ENCODE measurements at regions not wholly inside any gene's neighbourhood (a gene's known extent, or its start where the extent isn't known, plus 50 kb on each side); places are given as distances from the start of the nearest gene placed in this dataset.

DNA sequence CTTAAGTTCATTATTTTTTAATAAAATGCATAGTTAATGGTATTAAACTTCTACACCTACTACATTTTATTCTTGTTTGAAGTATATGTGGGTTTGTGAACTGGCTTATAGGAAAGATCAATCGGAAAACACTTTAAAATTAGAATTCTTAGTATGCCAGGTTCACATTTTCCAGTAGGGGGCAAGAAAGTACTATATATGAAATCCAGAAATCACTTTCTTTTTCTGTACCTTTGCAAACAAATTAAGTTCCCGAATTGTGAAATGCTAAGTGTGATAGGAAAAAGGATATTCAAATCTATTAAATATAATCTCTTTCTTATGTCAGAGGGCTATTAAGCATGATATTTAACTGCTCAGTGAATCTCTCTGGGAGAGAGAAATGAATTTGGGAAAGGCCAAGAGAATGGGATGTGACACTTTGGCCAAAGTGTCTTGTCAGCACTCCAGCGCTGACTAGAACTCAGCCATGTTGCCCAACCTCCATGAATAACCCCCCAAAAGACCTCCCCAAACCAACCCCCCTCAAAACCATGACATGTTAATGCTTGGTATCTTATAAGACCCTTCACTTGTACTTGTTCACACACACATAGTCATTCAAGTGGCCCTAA is 122.6 kb upstream of the SLC10A2 start:
- Histone ChIP-seq H4K8ac (ENCODE audit: low read depth in 2 of 2, low read length in 2 of 2) (no peak overlapping the region), H2BK120ac (ENCODE audit: low read depth, low read length) (no peak overlapping the region), H4K20me1 (ENCODE audit: insufficient read depth, low read length) (no peaks in the 10 kb centered on the region), H3K4me2 (ENCODE audit: low read depth, low read length) (no peak overlapping the region), H2BK5ac (ENCODE audit: low read depth, low read length, poor library complexity, severe bottlenecking) (no peak overlapping the region), H2BK15ac (ENCODE audit: low read depth, low read length) (no peak overlapping the region), H2AK5ac (ENCODE audit: low read depth, low read length) (no peak overlapping the region), H3K14ac (replicated peaks; ENCODE audit: low read depth, low read length) (no peak overlapping the region), H3K4me1 (ENCODE audit: control insufficient read depth, insufficient read depth, low read length) (no peaks in the 10 kb centered on the region), H3K4ac (ENCODE audit: low read depth, low read length) (no peak overlapping the region), H2BK20ac (ENCODE audit: low read depth, low read length) (no peak overlapping the region), H3K27me3 (ENCODE audit: control insufficient read depth, insufficient read depth, low read length) (no peaks in the 10 kb centered on the region), H3K56ac (ENCODE audit: extremely low read depth, insufficient read depth, low read length) (no peak overlapping the region), H4K5ac (ENCODE audit: low read depth, low read length) (no peak overlapping the region), H3K4me3 (ENCODE audit: insufficient read depth, low read depth, low read length) (no peak overlapping the region), H3K27ac (ENCODE audit: insufficient read depth, low read length) (no peak overlapping the region), H3K9ac (ENCODE audit: low read depth, low read length) (no peak overlapping the region), H3K9me3 (ENCODE audit: control insufficient read depth, insufficient read depth, low read length) (peaks cover 13% of the 10 kb centered on the region), H4K91ac (ENCODE audit: insufficient read depth, low read depth, low read length) (no peak overlapping the region), H2AK9ac (replicated peaks; ENCODE audit: low read depth, low read length, poor library complexity) (no peak overlapping the region), H3K9me1 (ENCODE audit: insufficient read depth, low read length) (no peaks in the 10 kb centered on the region), H3K18ac (ENCODE audit: low read depth, low read length) (no peak overlapping the region), H3K36me3 (ENCODE audit: control insufficient read depth, insufficient read depth, low read length) (no peaks in the 10 kb centered on the region), H2AFZ (replicated peaks; ENCODE audit: low read length, poor library complexity) (no peak overlapping the region), H3K23ac (ENCODE audit: low read depth, low read length) (no peak overlapping the region), H3K79me1 (ENCODE audit: low read depth in 1 of 2, low read length in 2 of 2) (no peaks in the 10 kb centered on the region)
- ChIA-PET POLR2A (ENCODE audit: unreplicated experiment) (no interaction called here), CTCF (no interaction called here)
- in situ Hi-C loops (cut with MboI; ENCODE audit: low sequenced_read_pairs): no loop called here
- no peak for ATAC-seq (ENCODE audit: low read depth)
- dilution Hi-C loops (cut with HindIII; ENCODE audit: low sequenced_read_pairs, unreplicated experiment): no loop called here
- DNase-seq: no peak
- TF ChIP-seq, protein P1, sequence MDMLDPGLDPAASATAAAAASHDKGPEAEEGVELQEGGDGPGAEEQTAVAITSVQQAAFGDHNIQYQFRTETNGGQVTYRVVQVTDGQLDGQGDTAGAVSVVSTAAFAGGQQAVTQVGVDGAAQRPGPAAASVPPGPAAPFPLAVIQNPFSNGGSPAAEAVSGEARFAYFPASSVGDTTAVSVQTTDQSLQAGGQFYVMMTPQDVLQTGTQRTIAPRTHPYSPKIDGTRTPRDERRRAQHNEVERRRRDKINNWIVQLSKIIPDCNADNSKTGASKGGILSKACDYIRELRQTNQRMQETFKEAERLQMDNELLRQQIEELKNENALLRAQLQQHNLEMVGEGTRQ (IDR thresholded peaks at IDR 0.05; ENCODE audit: low read depth, low read length): no peak
- TF ChIP-seq, protein P2, sequence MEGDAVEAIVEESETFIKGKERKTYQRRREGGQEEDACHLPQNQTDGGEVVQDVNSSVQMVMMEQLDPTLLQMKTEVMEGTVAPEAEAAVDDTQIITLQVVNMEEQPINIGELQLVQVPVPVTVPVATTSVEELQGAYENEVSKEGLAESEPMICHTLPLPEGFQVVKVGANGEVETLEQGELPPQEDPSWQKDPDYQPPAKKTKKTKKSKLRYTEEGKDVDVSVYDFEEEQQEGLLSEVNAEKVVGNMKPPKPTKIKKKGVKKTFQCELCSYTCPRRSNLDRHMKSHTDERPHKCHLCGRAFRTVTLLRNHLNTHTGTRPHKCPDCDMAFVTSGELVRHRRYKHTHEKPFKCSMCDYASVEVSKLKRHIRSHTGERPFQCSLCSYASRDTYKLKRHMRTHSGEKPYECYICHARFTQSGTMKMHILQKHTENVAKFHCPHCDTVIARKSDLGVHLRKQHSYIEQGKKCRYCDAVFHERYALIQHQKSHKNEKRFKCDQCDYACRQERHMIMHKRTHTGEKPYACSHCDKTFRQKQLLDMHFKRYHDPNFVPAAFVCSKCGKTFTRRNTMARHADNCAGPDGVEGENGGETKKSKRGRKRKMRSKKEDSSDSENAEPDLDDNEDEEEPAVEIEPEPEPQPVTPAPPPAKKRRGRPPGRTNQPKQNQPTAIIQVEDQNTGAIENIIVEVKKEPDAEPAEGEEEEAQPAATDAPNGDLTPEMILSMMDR (conservative IDR thresholded peaks at IDR 0.05; ENCODE audit: low read depth, low read length): peak; percentile 19; the same call in 1 of the 2 replicates
- BruUV-seq (replicated peaks): no TSS peak
- WGBS, 2 experiments (ENCODE audit: extremely low coverage in 2 of 2, insufficient read length in 1 of 2): no CpG with 5 or more reads among the region's 3 CpGs
- intact Hi-C loops (cut with micrococcal nuclease): no loop called here

All from IMR-90 (cell line).